HepG2 (cell line): ENCODE measurements at regions not wholly inside any gene's neighbourhood (a gene's known extent, or its start where the extent isn't known, plus 50 kb on each side); places are given as distances from the start of the nearest gene placed in this dataset.

Experiments
- ATAC-seq: fragments of 200-7000 bp; cut with Tn5 transposase; 3 replicates; pipeline ENCODE4 v1.9.1; 2020; ENCODE audit warnings: mild to moderate bottlenecking, moderate library complexity
- BruUV-seq: library from RNA; stranded (reverse); fragments of 400-500 nt; replicated peaks from 2 replicates; lab custom pipeline; 2021; lab: Mats Ljungman, UMichigan
- CTCF ChIA-PET: fragments of 300-600 bp; formaldehyde crosslinking; extraction: SDS; loops from one replicate; lab custom pipeline; 2021; ENCODE audit warnings: low total read pairs, inconsistent platforms, low intra/inter-chr PET ratio; lab: Yijun Ruan, JAX
- POLR2A ChIA-PET: fragments of 350-600 bp; sonication (Branson Sonifier 250); formaldehyde crosslinking; loops from one replicate; lab custom pipeline; 2020; ENCODE audit warnings: antibody characterized with exemption, inconsistent platforms; lab: Yijun Ruan, JAX
- DNase-seq: peaks from one replicate; pipeline ENCODE4 v3.0.0-alpha.2; 2015; ENCODE audit warnings: low spot score
- FAIRE-seq: peaks from 3 replicates; lab custom pipeline; 2011; peaks lifted over from hg19 to GRCh38; lab: Jason Lieb, UNC
- H2AFZ ChIP-seq: one replicate; pipeline ENCODE4 v1.6.1; 2011; ENCODE audit warnings: low read length, inconsistent platforms
- H3K27ac ChIP-seq: fragments of 300-600 bp; 3 replicates; pipeline ENCODE4 v1.8.0; 2011; ENCODE audit warnings: mixed run types, mild to moderate bottlenecking, mixed read lengths, low read length, inconsistent platforms; ENCODE audit not compliant: insufficient read depth; ENCODE audit errors: extremely low read length
- H3K27me3 ChIP-seq, 2 experiments: fragments of 200-600 bp in 1 of 2; 2 replicates in 1 of 2; 3 replicates in 1 of 2; pipeline versions ENCODE4 v1.6.0 to v1.8.0; 2011; ENCODE audit warnings: low read length in 2 of 2, mild to moderate bottlenecking in 2 of 2, moderate library complexity in 2 of 2, inconsistent platforms in 1 of 2; ENCODE audit not compliant: insufficient read depth in 2 of 2, control insufficient read depth in 1 of 2
- H3K36me3 ChIP-seq, 2 experiments: fragments of 200-600 bp in 1 of 2; replicated peaks in 1 of 2; 2 replicates in 1 of 2; 3 replicates in 1 of 2; pipeline versions ENCODE4 v1.5.1 to v1.8.0; 2011; ENCODE audit warnings: low read length in 2 of 2, inconsistent platforms in 1 of 2; ENCODE audit not compliant: insufficient read depth in 2 of 2, control insufficient read depth in 1 of 2
- H3K4me1 ChIP-seq: 2 replicates; pipeline ENCODE4 v1.5.1; 2012; ENCODE audit warnings: low read length, inconsistent platforms; ENCODE audit not compliant: insufficient read depth
- H3K4me2 ChIP-seq: 2 replicates; pipeline ENCODE4 v1.6.0; 2011; ENCODE audit warnings: low read depth, low read length, inconsistent platforms
- H3K4me3 ChIP-seq, 3 experiments: fragments of 200-600 bp in 1 of 3; sonication (generic), shearing (Covaris generic) in 1 of 3; replicated peaks in 1 of 3; 2 replicates each; pipeline ENCODE4 v1.5.1; 2011 to 2016; ENCODE audit warnings: low read length in 3 of 3, inconsistent platforms in 2 of 3, low read depth in 2 of 3, mild to moderate bottlenecking in 2 of 3, control low read depth in 1 of 3, mixed read lengths in 1 of 3; ENCODE audit not compliant: insufficient read depth in 1 of 3
- H3K79me2 ChIP-seq: one replicate; pipeline ENCODE4 v1.6.1; 2011; ENCODE audit warnings: low read length, inconsistent platforms; ENCODE audit not compliant: insufficient read depth
- H3K9ac ChIP-seq: 2 replicates; pipeline ENCODE4 v1.6.0; 2011; ENCODE audit warnings: mild to moderate bottlenecking, low read depth, low read length, inconsistent platforms; ENCODE audit not compliant: insufficient read depth
- H3K9me3 ChIP-seq: 2 replicates; pipeline ENCODE4 v1.5.1; 2012; ENCODE audit warnings: mild to moderate bottlenecking, low read length
- H4K20me1 ChIP-seq: 2 replicates; pipeline ENCODE4 v1.6.0; 2011; ENCODE audit warnings: inconsistent platforms, mild to moderate bottlenecking, low read length, moderate library complexity; ENCODE audit not compliant: insufficient read depth
- AHR ChIP-seq: IDR thresholded peaks from 2 replicates; pipeline ENCODE4 v1.6.1; 2018; ENCODE audit warnings: missing genetic modification reagents, missing compliant biosample characterization
- ASH2L ChIP-seq: fragments of 300-600, 200-600 bp; sonication (generic); IDR thresholded peaks from 2 replicates; pipeline ENCODE4 v1.7.0; 2017; ENCODE audit warnings: low read depth, mild to moderate bottlenecking, moderate library complexity, mixed read lengths, low read length; ENCODE audit not compliant: insufficient read length
- MAFF ChIP-seq: IDR thresholded peaks from 2 replicates; pipeline ENCODE4 v1.6.1; 2011; ENCODE audit warnings: low read depth, low read length, improper control_type of control experiment
- NR2F1 ChIP-seq, 2 experiments: fragments of 450-650 bp in 1 of 2; formaldehyde crosslinking in 1 of 2; IDR thresholded peaks; 2 replicates each; pipeline versions ENCODE4 v1.5.0 to v1.6.1; 2016 to 2020; ENCODE audit warnings: mild to moderate bottlenecking in 1 of 2, missing compliant biosample characterization in 1 of 2, missing genetic modification reagents in 1 of 2, moderate library complexity in 1 of 2
- PHF5A ChIP-seq: IDR thresholded peaks from one replicate; pipeline ENCODE4 v1.6.1; 2018; ENCODE audit warnings: low read depth, missing genetic modification reagents; ENCODE audit not compliant: unreplicated experiment
- RBM39 ChIP-seq: fragments of 200-400 bp; formaldehyde crosslinking; IDR thresholded peaks from one replicate; pipeline ENCODE4 v1.6.1; 2018; ENCODE audit warnings: antibody characterized with exemption, mild to moderate bottlenecking, low read depth, low read length; ENCODE audit not compliant: poor library complexity, severe bottlenecking
- SALL2 ChIP-seq: sonication (generic); formaldehyde crosslinking; IDR thresholded peaks from 2 replicates; pipeline ENCODE4 v1.8.1; 2023; ENCODE audit warnings: mild to moderate bottlenecking, missing genetic modification reagents, inconsistent platforms
- SOX5 ChIP-seq: IDR thresholded peaks from 2 replicates; pipeline ENCODE4 v1.6.1; 2016; ENCODE audit warnings: borderline replicate concordance
- SOX6 ChIP-seq, 2 experiments: fragments of 450-650 bp in 1 of 2; sonication (generic) in 1 of 2; formaldehyde crosslinking in 1 of 2; IDR thresholded peaks; 2 replicates each; pipeline versions ENCODE4 v1.4.0 to v1.6.1; 2017 to 2020; ENCODE audit warnings: antibody characterized with exemption in 1 of 2, mild to moderate bottlenecking in 1 of 2, missing genetic modification reagents in 1 of 2
- TARDBP ChIP-seq: sonication (generic); formaldehyde crosslinking; IDR thresholded peaks from 2 replicates; pipeline ENCODE4 v1.8.0; 2022; ENCODE audit warnings: mild to moderate bottlenecking, missing genetic modification reagents
- ZMYM2 ChIP-seq: sonication (generic); formaldehyde crosslinking; IDR thresholded peaks from 2 replicates; pipeline ENCODE4 v1.8.0; 2022; ENCODE audit warnings: mild to moderate bottlenecking, missing genetic modification reagents
- ZNF644 ChIP-seq: IDR thresholded peaks from 2 replicates; pipeline ENCODE4 v1.6.1; 2016; ENCODE audit warnings: low read depth
- WGBS: methylation state at CpG from one replicate; pipeline ENCODE4 v1.1.6; 2017; ENCODE audit warnings: low lambda C conversion rate; 5-methylcytosine and 5-hydroxymethylcytosine counted together
- in situ Hi-C: cut with HindIII; loops from 2 replicates; pipeline ENCODE4 v1.10.0; 2017; ENCODE audit warnings: low pct_unique_long_range_greater_than_20kb; ENCODE audit not compliant: extremely low pct_ligation_motif_present
- intact Hi-C: fragments of 100-400 bp; cut with micrococcal nuclease; formaldehyde crosslinking; loops from one replicate; pipeline ENCODE4 v1.10.0; 2022; ENCODE audit not compliant: unreplicated experiment

GRCh38 chr16:79792076-79792475, 191.5 kb upstream of the MAF start:
- no TSS peak for BruUV-seq
- H3K4me2 ChIP-seq = no peak overlapping the region
- ChIA-PET POLR2A (no interaction called here), CTCF (no interaction called here)
- H3K79me2 ChIP-seq = no peaks in the 10 kb centered on the region
- no peaks in the 10 kb centered on the region; the same call in 1 of the 2 replicates for H3K9me3 ChIP-seq
- H2AFZ ChIP-seq = no peak overlapping the region
- no peaks in the 10 kb centered on the region for H4K20me1 ChIP-seq
- no peak for DNase-seq
- no peak for FAIRE-seq
- intact Hi-C loops (no loop called here), in situ Hi-C loops (no loop called here)
- H3K9ac ChIP-seq = no peak overlapping the region
- no peaks in the 10 kb centered on the region for H3K4me1 ChIP-seq
- no peak for ATAC-seq
- H3K4me3 ChIP-seq = no peak overlapping the region
- 42% methylated on average over 6 of the region's 6 CpGs for WGBS
- H3K27ac ChIP-seq = no peak overlapping the region
- H3K27me3 ChIP-seq = no peaks in the 10 kb centered on the region
- no peak for TF ChIP-seq PHF5A (CRISPR knock-in tag)
- TF ChIP-seq ZMYM2 (CRISPR knock-in tag) = no peak
- no peak for TF ChIP-seq TARDBP (CRISPR knock-in tag)
- TF ChIP-seq NR2F1 (CRISPR knock-in tag; IDR thresholded peaks at IDR 0.05) = no peak
- TF ChIP-seq SALL2 (CRISPR knock-in tag) = no peak
- no peak for TF ChIP-seq ASH2L
- TF ChIP-seq SOX5 = no peak
- no peak for TF ChIP-seq MAFF
- TF ChIP-seq RBM39 = no peak
- no peak for TF ChIP-seq AHR (CRISPR knock-in tag)
- TF ChIP-seq ZNF644 (CRISPR knock-in tag) = no peak
- no peak for TF ChIP-seq SOX6 (IDR thresholded peaks at IDR 0.05)
- no peak for TF ChIP-seq SOX6 (CRISPR knock-in tag; IDR thresholded peaks at IDR 0.05)
- no peaks in the 10 kb centered on the region for H3K36me3 ChIP-seq
